GM19043 (cell line): ENCODE measurements at regions not wholly inside any gene's neighbourhood (a gene's known extent, or its start where the extent isn't known, plus 50 kb on each side); places are given as distances from the start of the nearest gene placed in this dataset.
"Not testable (repeated sequence)": the region's sequence is repeated elsewhere in the genome, so short reads cannot be mapped to it uniquely, and the experiment has no call there.

Experiments used
- ATAC-seq: cut with Tn5 transposase; IDR thresholded peaks from one replicate; pipeline ENCODE4 v1.9.1; 2021; ENCODE audit warnings: low read depth; ENCODE audit not compliant: unreplicated experiment

DNA sequence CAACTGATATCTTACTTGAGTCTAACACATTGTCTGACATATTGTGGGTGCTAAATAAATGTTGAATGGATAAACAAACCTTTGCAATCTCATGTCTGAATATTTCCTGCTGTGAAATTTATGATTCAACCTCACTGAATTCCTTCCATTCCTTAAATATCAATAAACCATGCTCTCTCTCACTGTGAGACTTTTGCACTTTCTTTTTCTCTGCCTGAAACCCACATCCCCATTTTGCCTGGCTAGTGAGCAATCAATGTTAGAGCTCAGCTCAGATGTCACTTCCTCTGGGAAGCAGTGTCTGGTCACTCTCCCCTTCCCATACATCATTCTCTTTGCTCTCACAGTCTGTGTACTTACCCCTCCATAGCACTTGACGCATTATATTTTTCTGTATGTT, 383.7 kb upstream of the TRPC7 start:
- ATAC-seq = no peak

DNA sequence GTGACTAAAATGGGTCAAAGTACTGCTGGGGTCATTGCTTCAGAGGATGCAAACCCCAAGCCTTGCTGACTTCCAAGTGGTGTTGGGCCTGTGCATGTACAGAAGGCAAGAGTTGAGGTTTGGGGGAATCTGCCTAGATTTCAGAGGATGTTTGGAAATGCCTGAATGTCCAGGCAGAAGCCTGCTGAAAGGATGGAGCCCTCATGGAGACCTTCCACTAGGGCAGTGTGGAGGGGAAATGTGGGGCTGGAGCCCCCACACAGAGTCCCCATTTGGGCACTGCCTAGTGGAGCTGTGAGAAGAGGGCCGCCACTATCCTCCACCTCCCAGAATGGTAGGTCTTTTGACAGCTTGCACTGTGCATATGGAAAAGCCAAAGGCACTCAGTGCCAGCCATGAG, 377.7 kb upstream of the TRPC7 start:
- no peak for ATAC-seq

DNA sequence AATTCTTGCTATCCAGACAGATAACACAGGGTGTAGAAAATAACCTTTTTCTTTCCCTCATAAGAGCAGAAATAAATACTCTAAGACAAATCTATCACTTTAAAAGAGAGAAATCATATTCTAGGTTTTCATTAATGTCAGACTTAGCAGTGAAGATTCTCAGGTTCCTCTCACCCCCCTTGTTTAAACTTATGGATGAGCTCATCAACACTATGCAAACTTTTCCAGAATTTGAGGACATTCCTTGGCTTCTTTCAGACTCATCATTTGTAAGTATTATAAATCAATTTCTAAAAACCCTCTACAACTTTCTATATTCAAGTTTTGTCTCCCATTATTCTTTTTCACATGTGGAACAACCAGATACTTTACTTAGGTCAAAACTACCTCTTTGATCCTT, 374.9 kb upstream of the TRPC7 start:
- no peak for ATAC-seq

DNA sequence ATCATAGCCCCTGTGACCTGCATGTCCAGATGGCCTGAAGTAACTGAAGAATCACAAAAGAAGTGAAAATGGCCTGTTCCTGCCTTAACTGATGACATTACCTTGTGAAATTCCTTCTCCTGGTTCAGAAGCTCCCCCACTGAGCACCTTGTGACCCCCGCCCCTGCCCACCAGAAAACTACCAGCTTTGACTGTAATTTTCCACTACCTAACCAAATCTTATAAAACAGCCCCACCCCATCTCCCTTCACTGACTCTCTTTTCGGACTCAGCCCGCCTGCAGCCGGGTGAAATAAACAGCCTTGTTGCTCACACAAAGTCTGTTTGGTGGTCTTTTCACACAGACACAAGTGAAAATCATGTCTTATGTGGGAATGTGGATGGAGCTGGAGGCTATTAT, 373.9 kb upstream of the TRPC7 start:
- ATAC-seq = not testable (repeated sequence)

DNA sequence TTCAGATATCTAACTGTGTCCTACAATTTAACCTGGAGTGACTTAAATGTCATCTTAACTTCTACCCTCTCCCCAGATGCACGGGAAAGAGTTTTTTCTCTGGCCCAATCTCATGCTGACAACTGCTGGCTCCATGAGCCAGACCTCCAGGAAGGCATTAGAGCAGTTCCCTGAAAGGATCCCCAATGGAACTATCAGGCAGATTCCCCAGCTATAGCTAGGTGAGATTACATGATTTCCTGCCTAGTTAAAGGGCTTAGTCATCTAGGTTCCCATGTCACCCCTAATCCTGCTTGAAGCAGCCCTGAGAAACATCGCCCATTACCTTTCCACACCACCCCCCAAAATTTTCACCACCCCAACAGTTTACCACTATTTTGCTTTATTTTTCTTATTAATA, 373.5 kb upstream of the TRPC7 start:
- ATAC-seq = no peak

DNA sequence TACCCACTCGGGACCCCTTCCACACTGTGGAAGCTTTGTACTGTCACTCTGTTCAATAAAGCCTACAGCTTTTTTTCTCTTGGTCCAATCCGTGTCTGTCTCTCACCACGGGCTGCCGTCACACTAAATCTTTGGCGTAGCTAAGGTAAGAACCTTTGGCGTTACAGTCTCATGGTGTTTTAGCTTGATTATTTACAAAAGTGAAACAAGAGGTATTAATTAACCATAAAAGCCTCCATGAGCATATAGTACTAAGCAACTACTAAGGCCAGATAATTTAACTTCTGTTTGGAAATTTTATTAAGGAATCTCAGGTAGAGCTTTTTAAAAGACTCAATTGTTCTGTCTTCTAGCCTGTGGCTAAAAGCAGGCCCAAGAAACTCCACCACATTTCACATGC, 370.7 kb upstream of the TRPC7 start:
- no peak for ATAC-seq

DNA sequence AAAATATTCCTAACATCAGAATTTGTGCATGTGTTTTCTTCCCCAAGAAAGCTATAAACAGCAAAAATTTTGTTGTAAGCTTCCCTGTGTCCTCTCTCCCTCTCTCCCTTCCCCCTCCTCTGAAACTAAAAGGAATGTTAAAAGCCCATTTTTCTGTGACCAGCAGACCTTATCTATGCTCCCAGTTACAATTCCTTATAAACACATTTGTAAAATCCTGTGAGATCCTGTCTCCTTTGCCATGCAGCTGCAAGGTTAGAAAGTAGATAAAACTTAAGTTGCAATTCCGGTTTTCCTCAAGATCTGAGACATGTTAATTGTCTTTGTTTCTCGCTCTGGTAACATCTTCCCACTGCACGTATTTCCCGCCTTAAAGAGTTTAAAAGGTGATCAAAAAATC, 370.3 kb upstream of the TRPC7 start:
- ATAC-seq = not testable (repeated sequence)

DNA sequence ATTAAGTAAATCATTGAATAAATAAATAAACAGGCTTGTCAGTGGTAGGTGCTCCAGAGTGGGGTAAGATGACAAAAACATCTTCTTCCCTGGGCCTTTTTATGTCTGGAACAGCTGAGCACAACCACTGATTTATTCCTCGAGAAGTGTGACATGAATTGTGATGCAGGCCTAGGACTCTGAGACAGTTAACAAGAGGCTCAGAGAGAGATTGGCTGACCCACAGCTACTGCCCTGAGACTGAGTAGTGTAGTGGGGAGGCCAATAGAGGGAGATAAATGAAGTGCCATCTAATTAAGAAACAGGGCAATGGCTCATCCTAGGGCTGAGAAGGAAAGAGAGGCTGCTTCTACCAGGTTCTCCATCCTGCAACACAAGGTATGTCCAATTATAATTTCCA, 369.3 kb upstream of the TRPC7 start:
- ATAC-seq = no peak

DNA sequence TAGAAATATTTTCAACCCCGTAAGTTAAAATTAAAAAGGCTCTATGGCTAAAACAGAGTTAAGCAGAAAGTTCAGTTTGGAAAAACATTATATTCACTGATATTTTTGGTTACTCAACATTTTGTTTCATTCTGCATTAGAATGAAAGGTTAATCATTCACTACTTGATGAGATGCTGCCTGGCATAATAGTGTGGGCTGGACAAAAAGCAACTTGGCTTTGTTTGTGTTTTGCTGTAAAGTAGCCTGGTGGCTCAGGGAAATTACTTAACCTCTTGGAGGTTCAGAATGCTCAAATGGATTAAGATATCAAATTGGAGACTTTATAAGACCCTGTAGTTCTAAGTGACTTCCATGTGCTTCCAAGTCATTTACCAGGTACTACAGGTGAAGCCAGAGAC, 367.4 kb upstream of the TRPC7 start:
- ATAC-seq = no peak

DNA sequence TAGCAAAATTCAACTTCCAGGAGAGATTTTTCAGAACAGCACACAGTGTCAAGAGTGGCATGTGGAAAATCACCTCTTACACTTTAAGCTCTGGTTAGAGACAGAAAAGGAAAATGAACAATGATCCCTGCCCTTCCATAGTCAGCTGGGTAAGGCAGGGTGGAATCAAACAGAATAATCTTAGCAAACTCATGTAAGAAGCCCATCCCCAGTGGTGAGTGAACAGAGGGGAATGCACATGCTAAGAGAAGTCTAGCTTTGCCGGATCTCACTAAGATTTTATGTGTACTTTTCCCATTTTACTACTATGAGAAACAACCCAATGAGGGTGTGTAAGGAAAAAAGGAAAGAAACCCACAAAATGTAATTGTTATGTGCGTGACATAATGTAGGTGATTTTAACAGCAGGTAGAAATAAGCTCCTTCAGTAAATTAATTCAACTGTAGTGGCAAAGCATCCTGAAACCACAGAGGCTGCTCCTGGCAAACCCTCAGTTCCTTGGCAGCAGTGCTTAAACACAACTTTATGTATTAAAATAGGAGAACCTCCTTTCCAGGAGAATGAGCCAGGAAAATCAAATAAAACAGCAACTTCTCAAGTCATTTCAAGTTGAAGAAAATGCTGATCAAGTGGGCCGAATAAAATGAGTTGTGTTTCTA, 366.0 kb upstream of the TRPC7 start:
- no peak for ATAC-seq

DNA sequence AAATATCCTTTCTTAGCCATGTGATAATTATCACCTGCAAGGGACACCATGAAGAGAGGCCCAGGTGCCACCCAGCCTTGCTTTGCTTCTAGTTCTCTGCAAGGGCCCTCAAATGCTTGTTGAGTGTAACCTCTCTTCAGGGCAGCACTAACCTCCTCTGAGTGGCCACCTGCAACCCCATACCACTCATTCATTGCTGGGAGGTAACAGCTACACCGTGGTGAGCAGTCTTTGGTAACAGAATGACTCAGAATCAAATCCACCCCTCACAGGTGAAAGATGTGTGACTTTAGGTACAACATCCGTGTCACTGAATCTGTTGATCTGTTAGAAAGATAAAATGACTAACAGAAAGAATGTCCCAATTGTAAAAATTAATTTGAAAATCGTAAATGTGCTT, 365.1 kb upstream of the TRPC7 start:
- no peak for ATAC-seq

DNA sequence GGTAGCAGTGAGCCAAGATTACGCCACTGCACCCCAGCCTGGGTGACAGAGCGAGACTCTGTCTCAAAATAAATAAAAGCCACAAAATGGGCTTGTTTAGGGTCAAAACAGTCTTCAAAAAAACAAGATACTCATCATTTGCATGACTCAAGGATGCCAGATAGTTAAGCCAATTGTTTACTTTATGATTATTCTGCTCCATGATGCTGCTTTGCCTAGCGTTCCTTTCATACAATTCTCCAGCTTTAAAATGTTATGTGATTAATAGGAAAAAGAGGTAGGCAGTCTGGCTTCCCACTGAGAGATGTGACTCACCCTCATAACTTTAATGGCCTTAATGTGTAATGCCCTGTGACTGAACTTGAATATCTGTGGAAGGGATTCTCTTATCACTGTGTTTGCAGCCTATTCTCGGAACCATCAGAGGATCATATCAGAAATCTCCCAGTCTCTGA, 364.6 kb upstream of the TRPC7 start:
- ATAC-seq = no peak

DNA sequence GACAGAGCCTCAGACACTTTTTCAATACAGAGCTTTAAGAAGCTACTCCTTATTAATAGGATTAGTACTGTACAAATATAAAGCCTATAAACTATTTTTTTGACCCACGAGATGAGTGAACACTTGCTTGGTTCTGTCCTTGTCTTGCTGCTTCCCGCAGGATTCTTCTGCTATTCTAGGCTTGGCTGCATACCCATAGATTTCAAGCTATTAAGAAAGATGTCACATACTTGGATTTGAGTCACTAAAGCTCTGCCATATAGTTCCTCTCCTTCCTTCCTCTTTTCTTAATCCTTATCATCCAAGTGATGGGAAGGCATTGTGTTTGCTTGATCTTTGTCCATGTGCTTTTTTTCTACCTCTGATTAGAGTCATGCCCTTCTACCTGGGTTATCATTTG, 361.2 kb upstream of the TRPC7 start:
- ATAC-seq = no peak

DNA sequence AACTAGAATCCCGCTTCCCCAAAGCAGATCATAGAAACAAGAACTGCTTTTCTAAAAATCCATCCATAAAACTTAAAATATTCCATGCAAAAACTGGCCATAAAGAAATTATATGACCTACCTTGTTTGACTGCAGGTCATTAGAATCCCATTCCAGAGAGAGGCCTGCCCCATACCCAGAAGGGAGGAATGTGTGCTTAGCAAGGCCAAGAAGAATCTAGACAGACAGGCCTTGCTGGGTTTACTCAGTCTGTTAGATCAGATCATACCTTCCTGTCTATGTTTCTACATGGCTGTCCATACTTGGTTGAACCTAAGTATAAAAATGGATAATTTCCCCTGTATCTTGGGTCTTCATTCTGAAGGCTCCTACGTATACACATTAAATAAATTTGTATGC, 358.8 kb upstream of the TRPC7 start:
- ATAC-seq = no peak

DNA sequence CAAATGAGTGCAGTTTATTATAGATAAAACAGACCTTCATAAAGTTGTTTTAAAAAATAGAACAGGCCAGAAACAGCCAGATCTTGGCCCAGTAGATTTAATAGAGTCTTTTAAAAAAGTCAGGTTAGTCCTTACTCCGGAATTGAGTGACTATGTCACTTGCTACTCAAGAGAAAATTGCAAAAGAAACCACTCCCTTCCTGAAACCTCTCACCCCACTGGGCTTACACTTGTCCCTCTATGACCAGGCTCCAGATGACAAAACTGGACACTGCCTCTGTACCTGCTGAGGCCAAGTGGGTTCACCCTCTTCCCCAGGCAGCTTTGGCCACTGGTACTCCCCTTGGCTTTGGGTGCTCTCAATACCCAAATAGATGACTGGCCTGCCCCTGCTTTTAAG, 357.2 kb upstream of the TRPC7 start:
- ATAC-seq = no peak

DNA sequence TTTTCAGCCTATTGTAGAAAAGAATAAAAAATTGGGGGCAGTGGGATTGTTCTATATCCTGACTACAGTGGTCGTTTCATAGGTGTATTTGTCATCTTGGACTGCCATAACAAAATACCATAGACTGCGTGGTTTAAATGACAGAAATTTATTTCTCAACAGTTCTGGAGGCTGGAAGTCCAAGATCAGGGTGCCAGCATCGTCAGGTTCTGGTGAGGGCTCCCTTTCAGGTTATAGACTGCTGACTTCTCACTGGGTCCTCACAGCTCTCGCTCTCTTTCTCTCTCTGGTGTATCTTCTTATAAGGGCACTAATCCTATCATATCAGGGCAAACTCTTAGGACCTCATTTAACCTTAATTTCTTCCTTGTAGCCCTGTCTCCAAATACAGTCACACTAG, 356.7 kb upstream of the TRPC7 start:
- no peak for ATAC-seq

DNA sequence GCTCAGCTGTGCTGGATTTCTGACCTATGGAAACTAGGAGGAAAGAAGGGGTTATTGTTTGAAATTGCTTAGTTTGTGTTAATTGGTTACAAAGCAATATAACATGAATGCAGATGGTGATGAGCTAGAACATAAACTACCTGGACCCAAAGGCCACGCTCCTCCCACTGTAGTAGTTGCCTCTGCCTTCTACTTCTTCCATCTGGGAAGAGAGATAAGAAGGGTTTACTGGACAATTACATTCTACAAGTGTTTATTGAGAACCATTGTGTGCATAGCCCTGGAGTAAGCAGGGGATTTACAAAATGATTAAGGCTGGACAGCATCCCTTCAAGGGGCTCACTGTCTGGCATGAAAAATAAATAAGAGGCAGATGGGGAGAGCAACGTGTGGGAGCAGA, 355.3 kb upstream of the TRPC7 start:
- no peak for ATAC-seq

DNA sequence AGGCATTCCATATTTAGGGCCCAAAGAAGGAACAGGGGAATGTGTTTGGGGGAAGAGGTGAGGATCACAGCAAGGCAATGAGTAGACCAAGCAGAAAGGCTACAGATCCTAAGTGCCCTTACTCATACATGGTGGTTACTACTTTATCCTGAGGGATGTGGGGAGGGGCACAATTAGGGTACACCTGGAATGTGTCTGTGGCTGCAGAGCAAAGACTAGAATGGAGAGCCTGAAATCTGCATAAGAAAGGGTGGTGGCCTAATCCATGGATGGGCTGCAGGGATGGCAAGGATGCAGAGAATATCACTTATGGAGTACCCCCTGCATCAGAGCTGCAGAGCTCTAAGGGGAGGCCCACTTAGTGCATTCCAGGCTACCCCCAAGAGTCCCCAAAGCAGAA, 352.6 kb upstream of the TRPC7 start:
- ATAC-seq = no peak

DNA sequence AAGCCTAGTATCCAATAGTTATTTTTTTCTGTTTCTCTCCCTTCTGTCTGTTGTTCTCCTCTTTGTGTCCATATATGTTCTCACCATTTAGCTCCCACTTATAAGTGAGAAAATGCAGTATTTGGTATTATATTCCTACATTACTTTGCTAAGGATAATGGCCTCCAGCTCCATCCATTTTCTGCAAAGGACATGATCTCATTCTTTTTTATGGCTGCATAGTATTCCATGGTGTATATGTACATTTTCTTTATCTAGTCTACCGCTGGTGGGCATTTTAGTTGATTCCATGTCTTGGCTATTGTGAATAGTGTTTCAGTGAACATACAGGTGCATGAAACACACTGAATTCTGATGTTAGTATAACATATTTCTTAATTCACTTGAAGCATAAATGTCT, 348.9 kb upstream of the TRPC7 start:
- no peak for ATAC-seq

DNA sequence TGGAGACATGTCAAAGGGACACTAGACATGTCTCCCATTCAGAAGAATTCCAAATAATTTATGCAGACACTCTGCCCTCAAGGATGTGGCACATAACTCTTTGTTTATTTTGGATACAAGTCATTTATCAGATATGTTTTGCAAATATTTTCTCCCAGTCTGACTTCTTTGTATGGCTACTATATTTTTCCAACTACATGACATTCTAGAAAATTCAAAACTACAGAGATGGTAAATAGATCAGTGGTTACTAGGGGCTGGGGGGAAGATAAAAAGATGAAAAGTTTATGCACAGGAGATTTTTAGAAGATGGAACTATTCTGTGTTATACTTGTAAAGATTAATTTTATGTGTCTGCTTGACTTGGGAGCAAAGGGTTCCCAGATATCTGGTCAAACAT, 347.3 kb upstream of the TRPC7 start:
- ATAC-seq = no peak

DNA sequence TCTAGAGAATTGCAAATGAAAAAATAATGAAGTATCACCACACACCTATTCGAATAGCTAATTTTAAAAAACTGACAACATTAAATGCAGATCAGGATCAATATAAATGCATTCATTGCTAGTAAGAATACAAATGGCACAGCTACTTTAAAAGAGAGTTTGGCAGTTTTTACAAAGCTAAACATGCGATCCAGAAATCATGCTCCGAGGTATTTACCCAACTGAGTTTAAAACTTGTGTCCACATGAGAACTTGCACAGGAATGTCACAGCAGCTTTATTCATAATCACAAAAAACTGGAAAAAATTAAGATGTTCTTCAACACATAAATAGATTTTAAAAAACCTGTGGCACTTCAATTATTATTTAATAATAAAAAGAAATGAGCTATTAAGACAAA, 345.5 kb upstream of the TRPC7 start:
- no peak for ATAC-seq

DNA sequence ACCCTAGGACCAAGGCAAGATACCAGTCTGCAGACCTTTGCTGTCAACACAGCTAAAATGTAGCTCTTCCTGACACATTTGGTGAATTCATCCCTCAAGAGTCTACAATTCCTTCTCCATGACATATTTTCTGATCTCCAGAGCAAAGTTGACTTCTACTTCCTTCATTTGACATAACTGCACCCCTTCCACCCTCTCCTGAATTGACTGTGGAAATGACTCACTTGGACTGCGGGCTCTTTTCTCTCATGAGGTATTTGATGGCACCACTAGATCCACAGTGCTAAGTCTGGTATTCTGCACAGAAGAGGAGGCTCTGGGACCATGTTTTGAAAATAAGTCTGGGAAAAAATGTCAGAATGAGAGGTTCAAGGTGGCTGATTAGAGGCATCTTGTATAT, 338.4 kb upstream of the TRPC7 start:
- no peak for ATAC-seq

DNA sequence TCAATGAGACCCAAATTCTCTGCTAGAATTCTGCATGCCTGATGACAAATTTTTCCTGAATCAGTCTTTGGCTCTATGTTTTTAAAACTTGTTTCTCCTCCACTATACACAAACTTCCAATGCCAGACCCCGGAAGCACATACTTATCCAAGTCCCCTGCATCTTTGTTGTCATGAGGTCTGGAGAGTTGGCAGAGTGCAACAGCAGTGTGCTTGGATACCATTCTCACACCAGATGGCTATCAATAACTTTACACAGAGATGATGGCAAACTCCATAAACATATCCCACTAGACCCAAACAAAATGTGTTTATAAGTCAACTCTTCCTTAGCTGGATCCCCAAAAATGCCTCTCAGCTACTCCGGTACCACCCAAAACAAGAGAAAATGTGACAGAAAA, 337.7 kb upstream of the TRPC7 start:
- no peak for ATAC-seq
